Keratinocyte (primary cell): ENCODE measurements at regions not wholly inside any gene's neighbourhood (a gene's known extent, or its start where the extent isn't known, plus 50 kb on each side); places are given as distances from the start of the nearest gene placed in this dataset.

Source experiments
- EZH2 ChIP-seq: IDR thresholded peaks from one replicate; pipeline ENCODE4 v1.6.1; 2012; ENCODE audit warnings: inconsistent platforms, mild to moderate bottlenecking, low read length, moderate library complexity
- TF ChIP-seq, protein P1 (sequence below), 3 experiments: IDR thresholded peaks in 1 of 3; conservative IDR thresholded peaks in 1 of 3; optimal IDR thresholded peaks in 1 of 3; 2 replicates in 2 of 3; 3 replicates in 1 of 3; pipeline versions ENCODE3 to v1.5.1; 2011; ENCODE audit warnings: low read length in 3 of 3, mild to moderate bottlenecking in 3 of 3, moderate library complexity in 2 of 3, control low read depth in 1 of 3, inconsistent platforms in 1 of 3; ENCODE audit not compliant: insufficient read depth in 2 of 3; ENCODE audit errors: extremely low read depth in 1 of 3

GRCh38 chr2:155431004-155431507 is 732.6 kb downstream of the KCNJ3 start:
- TF ChIP-seq, protein P1, sequence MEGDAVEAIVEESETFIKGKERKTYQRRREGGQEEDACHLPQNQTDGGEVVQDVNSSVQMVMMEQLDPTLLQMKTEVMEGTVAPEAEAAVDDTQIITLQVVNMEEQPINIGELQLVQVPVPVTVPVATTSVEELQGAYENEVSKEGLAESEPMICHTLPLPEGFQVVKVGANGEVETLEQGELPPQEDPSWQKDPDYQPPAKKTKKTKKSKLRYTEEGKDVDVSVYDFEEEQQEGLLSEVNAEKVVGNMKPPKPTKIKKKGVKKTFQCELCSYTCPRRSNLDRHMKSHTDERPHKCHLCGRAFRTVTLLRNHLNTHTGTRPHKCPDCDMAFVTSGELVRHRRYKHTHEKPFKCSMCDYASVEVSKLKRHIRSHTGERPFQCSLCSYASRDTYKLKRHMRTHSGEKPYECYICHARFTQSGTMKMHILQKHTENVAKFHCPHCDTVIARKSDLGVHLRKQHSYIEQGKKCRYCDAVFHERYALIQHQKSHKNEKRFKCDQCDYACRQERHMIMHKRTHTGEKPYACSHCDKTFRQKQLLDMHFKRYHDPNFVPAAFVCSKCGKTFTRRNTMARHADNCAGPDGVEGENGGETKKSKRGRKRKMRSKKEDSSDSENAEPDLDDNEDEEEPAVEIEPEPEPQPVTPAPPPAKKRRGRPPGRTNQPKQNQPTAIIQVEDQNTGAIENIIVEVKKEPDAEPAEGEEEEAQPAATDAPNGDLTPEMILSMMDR (optimal IDR thresholded peaks at IDR 0.05 in 1 of 3, IDR thresholded peaks at IDR 0.05 in 1 of 3, conservative IDR thresholded peaks at IDR 0.05 in 1 of 3; ENCODE audit: extremely low read depth in 1 of 3, insufficient read depth in 2 of 3, low read length in 3 of 3) = no peak
- TF ChIP-seq EZH2 = no peak
